ENCODE measurements at regions not wholly inside any gene's neighbourhood (a gene's known extent, or its start where the extent isn't known, plus 50 kb on each side); places are given as distances from the start of the nearest gene placed in this dataset.

GRCh38 chr3:28907616-28908015, 373.3 kb upstream of the RBMS3 start:
- TF ChIP-seq EGR1 (IDR thresholded peaks at IDR 0.05) = no peak
- no peak for TF ChIP-seq USF1 (IDR thresholded peaks at IDR 0.05)
- TF ChIP-seq RAD21 (IDR thresholded peaks at IDR 0.05; ENCODE audit: low read depth) = no peak
- no peak for TF ChIP-seq NFIC (IDR thresholded peaks at IDR 0.05)
- TF ChIP-seq YY1 (IDR thresholded peaks at IDR 0.05; ENCODE audit: low read depth) = no peak
- TF ChIP-seq FOXM1 (IDR thresholded peaks at IDR 0.05; ENCODE audit: borderline replicate concordance, low read depth) = no peak
- no peak for TF ChIP-seq REST (IDR thresholded peaks at IDR 0.05; ENCODE audit: low read depth)
- TF ChIP-seq TCF12 (IDR thresholded peaks at IDR 0.05; ENCODE audit: low read depth) = no peak
- no peak for TF ChIP-seq TEAD4 (IDR thresholded peaks at IDR 0.05)
- TF ChIP-seq CREB1 (IDR thresholded peaks at IDR 0.05; ENCODE audit: low read depth) = no peak

DNA sequence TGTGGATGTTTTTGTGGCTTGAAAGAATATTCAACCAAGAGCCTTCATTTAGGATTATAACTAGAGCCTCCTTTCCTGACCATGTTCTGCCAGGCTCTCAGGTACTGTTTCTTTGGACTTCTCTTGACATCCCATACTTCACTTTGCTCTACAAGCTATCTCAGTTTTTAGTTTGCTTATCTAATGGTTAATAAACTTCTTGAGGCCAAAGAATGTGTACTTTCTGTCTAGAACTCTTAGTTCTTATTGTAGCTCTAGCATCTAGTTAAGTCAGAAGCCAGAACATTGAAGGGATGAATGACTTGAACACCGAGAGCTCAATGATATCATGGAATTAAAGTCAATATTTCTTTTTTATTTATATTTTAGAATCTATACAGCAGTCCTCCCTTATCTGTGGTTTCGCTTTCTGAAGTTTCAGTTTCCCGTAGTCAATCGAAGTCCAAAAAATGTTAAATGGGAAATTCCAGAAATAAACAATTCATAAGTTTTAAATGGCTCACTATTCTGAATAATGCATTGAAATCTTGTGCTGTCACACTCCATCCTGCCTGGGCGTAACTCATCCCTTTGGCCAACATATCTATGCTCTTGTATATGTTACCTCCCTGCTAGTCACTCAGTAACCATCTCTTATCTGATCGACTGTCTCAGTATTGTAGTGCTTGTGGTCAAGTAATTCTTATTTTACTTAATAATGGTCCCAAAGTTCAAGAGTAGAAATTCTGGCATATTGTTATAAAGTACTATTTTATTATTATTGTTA, 368.6 kb upstream of the RBMS3 start:
- no peak for TF ChIP-seq FOXM1 (IDR thresholded peaks at IDR 0.05; ENCODE audit: borderline replicate concordance, low read depth)
- TF ChIP-seq TCF12 (IDR thresholded peaks at IDR 0.05; ENCODE audit: low read depth) = no peak
- no peak for TF ChIP-seq YY1 (IDR thresholded peaks at IDR 0.05; ENCODE audit: low read depth)
- no peak for TF ChIP-seq RAD21 (IDR thresholded peaks at IDR 0.05; ENCODE audit: low read depth)
- no peak for TF ChIP-seq ZBTB7A (IDR thresholded peaks at IDR 0.05; ENCODE audit: low read depth)
- TF ChIP-seq MAX (IDR thresholded peaks at IDR 0.05) = no peak
- TF ChIP-seq CREB1 (IDR thresholded peaks at IDR 0.05; ENCODE audit: low read depth) = no peak
- TF ChIP-seq EP300 (IDR thresholded peaks at IDR 0.05; ENCODE audit: borderline replicate concordance) = no peak
- TF ChIP-seq REST (IDR thresholded peaks at IDR 0.05; ENCODE audit: low read depth) = no peak
- TF ChIP-seq EGR1 (IDR thresholded peaks at IDR 0.05) = no peak

GRCh38 chr3:28915741-28916500, 364.9 kb upstream of the RBMS3 start:
- TF ChIP-seq TCF12 (IDR thresholded peaks at IDR 0.05; ENCODE audit: low read depth) = no peak
- TF ChIP-seq RAD21 (IDR thresholded peaks at IDR 0.05; ENCODE audit: low read depth) = peak; percentile 81
- TF ChIP-seq NFIC (IDR thresholded peaks at IDR 0.05) = no peak
- TF ChIP-seq EP300 (IDR thresholded peaks at IDR 0.05; ENCODE audit: borderline replicate concordance) = no peak
- TF ChIP-seq MAX (IDR thresholded peaks at IDR 0.05) = no peak
- TF ChIP-seq CREB1 (IDR thresholded peaks at IDR 0.05; ENCODE audit: low read depth) = no peak
- no peak for TF ChIP-seq REST (IDR thresholded peaks at IDR 0.05; ENCODE audit: low read depth)
- peak; percentile 45; the same call in 1 of the 2 replicates for TF ChIP-seq CEBPB (IDR thresholded peaks at IDR 0.05)
- no peak for TF ChIP-seq FOXM1 (IDR thresholded peaks at IDR 0.05; ENCODE audit: borderline replicate concordance, low read depth)

- TF ChIP-seq ZBTB7A (IDR thresholded peaks at IDR 0.05; ENCODE audit: low read depth) = no peak
- TF ChIP-seq RAD21 (IDR thresholded peaks at IDR 0.05; ENCODE audit: low read depth) = peak; percentile 76
Measured at GRCh38 chr3:28916713-28917499, 364.0 kb upstream of the RBMS3 start.
